ENCODE measurements at regions not wholly inside any gene's neighbourhood (a gene's known extent, or its start where the extent isn't known, plus 50 kb on each side); places are given as distances from the start of the nearest gene placed in this dataset.
"Not testable (repeated sequence)": the region's sequence is repeated elsewhere in the genome, so short reads cannot be mapped to it uniquely, and the experiment has no call there.

GRCh38 chr12:58665375-58665774 is 254.9 kb downstream of the LRIG3 start:
- no peaks in the 10 kb centered on the region for H3K27me3 ChIP-seq
- no peaks in the 10 kb centered on the region for H3K36me3 ChIP-seq
- no peak for TF ChIP-seq CTCF (IDR thresholded peaks at IDR 0.05; ENCODE audit: low read depth, low read length)
- no peak for DNase-seq (ENCODE audit: low read depth in 1 of 2, low spot score in 1 of 2)
- H3K9me3 ChIP-seq (ENCODE audit: low read depth): no peaks in the 10 kb centered on the region
- H3K4me3 ChIP-seq: no peak overlapping the region
- H3K4me1 ChIP-seq (ENCODE audit: low read depth): no peaks in the 10 kb centered on the region
- no peak overlapping the region for H3K27ac ChIP-seq

GRCh38 chr12:58668233-58668632 is 252.1 kb downstream of the LRIG3 start:
- no peak for DNase-seq (ENCODE audit: low read depth in 1 of 2, low spot score in 1 of 2)
- Histone ChIP-seq H3K27ac (no peak overlapping the region), H3K36me3 (no peaks in the 10 kb centered on the region), H3K4me3 (no peak overlapping the region), H3K9me3 (ENCODE audit: low read depth) (no peaks in the 10 kb centered on the region), H3K4me1 (ENCODE audit: low read depth) (peaks cover 7% of the 10 kb centered on the region), H3K27me3 (no peaks in the 10 kb centered on the region)
- TF ChIP-seq CTCF (IDR thresholded peaks at IDR 0.05; ENCODE audit: low read depth, low read length): no peak

GRCh38 chr12:58668871-58669270 is 251.4 kb downstream of the LRIG3 start:
- no peak for TF ChIP-seq CTCF (IDR thresholded peaks at IDR 0.05; ENCODE audit: low read depth, low read length)
- H3K4me3 ChIP-seq: no peak overlapping the region
- no peaks in the 10 kb centered on the region for H3K27me3 ChIP-seq
- DNase-seq (ENCODE audit: low read depth in 1 of 2, low spot score in 1 of 2): no peak
- no peak overlapping the region for H3K27ac ChIP-seq
- H3K4me1 ChIP-seq (ENCODE audit: low read depth): peaks cover 7% of the 10 kb centered on the region
- H3K9me3 ChIP-seq (ENCODE audit: low read depth): no peaks in the 10 kb centered on the region
- H3K36me3 ChIP-seq: no peaks in the 10 kb centered on the region

GRCh38 chr12:58670623-58671022 is 249.7 kb downstream of the LRIG3 start:
- Histone ChIP-seq H3K36me3 (no peaks in the 10 kb centered on the region), H3K27me3 (no peaks in the 10 kb centered on the region), H3K4me3 (no peak overlapping the region), H3K9me3 (ENCODE audit: low read depth) (no peaks in the 10 kb centered on the region), H3K27ac (no peak overlapping the region), H3K4me1 (ENCODE audit: low read depth) (peaks cover 7% of the 10 kb centered on the region)
- no peak for TF ChIP-seq CTCF (IDR thresholded peaks at IDR 0.05; ENCODE audit: low read depth, low read length)
- DNase-seq (ENCODE audit: low read depth in 1 of 2, low spot score in 1 of 2): no peak

- Histone ChIP-seq H3K27ac (no peak overlapping the region), H3K27me3 (no peaks in the 10 kb centered on the region), H3K4me1 (ENCODE audit: low read depth) (peaks cover 7% of the 10 kb centered on the region), H3K9me3 (ENCODE audit: low read depth) (no peaks in the 10 kb centered on the region), H3K36me3 (no peaks in the 10 kb centered on the region), H3K4me3 (no peak overlapping the region)
- no peak for TF ChIP-seq CTCF (IDR thresholded peaks at IDR 0.05; ENCODE audit: low read depth, low read length)
- DNase-seq (ENCODE audit: low read depth in 1 of 2, low spot score in 1 of 2): peak in 1 of 2 donors; percentile 17
Observed at GRCh38 chr12:58671196-58671595, 249.1 kb downstream of the LRIG3 start.

GRCh38 chr12:58673021-58673420 is 247.3 kb downstream of the LRIG3 start:
- Histone ChIP-seq H3K4me1 (ENCODE audit: low read depth) (peaks cover 7% of the 10 kb centered on the region), H3K27me3 (no peaks in the 10 kb centered on the region), H3K36me3 (no peaks in the 10 kb centered on the region), H3K9me3 (ENCODE audit: low read depth) (no peaks in the 10 kb centered on the region), H3K27ac (no peak overlapping the region), H3K4me3 (no peak overlapping the region)
- no peak for TF ChIP-seq CTCF (IDR thresholded peaks at IDR 0.05; ENCODE audit: low read depth, low read length)
- DNase-seq (ENCODE audit: low read depth in 1 of 2, low spot score in 1 of 2): no peak

- H3K4me3 ChIP-seq; DNase-seq (ENCODE audit: low read depth in 1 of 2, low spot score in 1 of 2); H3K9me3 ChIP-seq (ENCODE audit: low read depth); H3K27me3 ChIP-seq; H3K36me3 ChIP-seq; H3K4me1 ChIP-seq (ENCODE audit: low read depth); H3K27ac ChIP-seq: not testable (repeated sequence)
Observed at GRCh38 chr12:58677833-58678232, 242.5 kb downstream of the LRIG3 start.

All from cardiac muscle cell (in vitro differentiated cells and primary cell).